ENCODE measurements at regions not wholly inside any gene's neighbourhood (a gene's known extent, or its start where the extent isn't known, plus 50 kb on each side); places are given as distances from the start of the nearest gene placed in this dataset.

GRCh38 chr2:121159291-121160071 lies 125.5 kb downstream of the TFCP2L1 start:
- no peak for TF ChIP-seq CTCF (IDR thresholded peaks at IDR 0.05; ENCODE audit: unreplicated experiment in 3 of 3)
- peaks cover 30% of the 10 kb centered on the region for H3K9me3 Mint-ChIP-seq
- H3K27ac Mint-ChIP-seq = no peak overlapping the region
- peaks cover 8% of the 10 kb centered on the region for H3K27me3 Mint-ChIP-seq (ENCODE audit: low read depth)
- H3K4me1 Mint-ChIP-seq = no peaks in the 10 kb centered on the region
- no peak overlapping the region for H3K4me3 Mint-ChIP-seq
- no peaks in the 10 kb centered on the region for H3K36me3 Mint-ChIP-seq (ENCODE audit: low read depth)

- Mint-ChIP-seq H3K27ac (no peak overlapping the region), H3K9me3 (peaks cover 30% of the 10 kb centered on the region), H3K36me3 (ENCODE audit: low read depth) (no peaks in the 10 kb centered on the region), H3K27me3 (ENCODE audit: low read depth) (peaks cover 5% of the 10 kb centered on the region), H3K4me3 (no peak overlapping the region), H3K4me1 (no peaks in the 10 kb centered on the region)
- TF ChIP-seq CTCF (IDR thresholded peaks at IDR 0.05; ENCODE audit: unreplicated experiment in 3 of 3) = no peak
Observed at GRCh38 chr2:121160366-121160765, 124.6 kb downstream of the TFCP2L1 start.

- Mint-ChIP-seq H3K4me1 (no peaks in the 10 kb centered on the region), H3K27me3 (ENCODE audit: low read depth) (peaks cover 1% of the 10 kb centered on the region), H3K36me3 (ENCODE audit: low read depth) (no peaks in the 10 kb centered on the region), H3K4me3 (no peak overlapping the region), H3K9me3 (peaks cover 28% of the 10 kb centered on the region), H3K27ac (no peak overlapping the region)
- TF ChIP-seq CTCF (IDR thresholded peaks at IDR 0.05; ENCODE audit: unreplicated experiment in 3 of 3) = no peak
Observed at GRCh38 chr2:121161272-121161671, 123.7 kb downstream of the TFCP2L1 start.

GRCh38 chr2:121162893-121163292 lies 122.1 kb downstream of the TFCP2L1 start:
- Mint-ChIP-seq H3K9me3 (peaks cover 24% of the 10 kb centered on the region), H3K27me3 (ENCODE audit: low read depth) (no peaks in the 10 kb centered on the region), H3K4me3 (no peak overlapping the region), H3K36me3 (ENCODE audit: low read depth) (no peaks in the 10 kb centered on the region), H3K4me1 (no peaks in the 10 kb centered on the region), H3K27ac (no peak overlapping the region)
- no peak for TF ChIP-seq CTCF (IDR thresholded peaks at IDR 0.05; ENCODE audit: unreplicated experiment in 3 of 3)

- no peaks in the 10 kb centered on the region for H3K36me3 Mint-ChIP-seq (ENCODE audit: low read depth)
- H3K4me1 Mint-ChIP-seq = no peaks in the 10 kb centered on the region
- H3K4me3 Mint-ChIP-seq = no peak overlapping the region
- no peak for TF ChIP-seq CTCF (IDR thresholded peaks at IDR 0.05; ENCODE audit: unreplicated experiment in 3 of 3)
- no peaks in the 10 kb centered on the region for H3K27me3 Mint-ChIP-seq (ENCODE audit: low read depth)
- H3K9me3 Mint-ChIP-seq = peaks cover 14% of the 10 kb centered on the region
- H3K27ac Mint-ChIP-seq = no peak overlapping the region
Observed at GRCh38 chr2:121164042-121164441, 121.0 kb downstream of the TFCP2L1 start.

GRCh38 chr2:121165038-121165542 lies 119.9 kb downstream of the TFCP2L1 start:
- no peak overlapping the region for H3K4me3 Mint-ChIP-seq
- H3K27me3 Mint-ChIP-seq (ENCODE audit: low read depth) = no peaks in the 10 kb centered on the region
- peaks cover 13% of the 10 kb centered on the region for H3K9me3 Mint-ChIP-seq
- no peak for TF ChIP-seq CTCF (IDR thresholded peaks at IDR 0.05; ENCODE audit: unreplicated experiment in 3 of 3)
- no peaks in the 10 kb centered on the region for H3K4me1 Mint-ChIP-seq
- no peak overlapping the region for H3K27ac Mint-ChIP-seq
- no peaks in the 10 kb centered on the region for H3K36me3 Mint-ChIP-seq (ENCODE audit: low read depth)

Measured in nephron (organoid).